ENCODE measurements at regions not wholly inside any gene's neighbourhood (a gene's known extent, or its start where the extent isn't known, plus 50 kb on each side); places are given as distances from the start of the nearest gene placed in this dataset.

- TF ChIP-seq EZH2 (IDR thresholded peaks at IDR 0.05; ENCODE audit: insufficient read depth, poor library complexity, severe bottlenecking) = no peak
- no peak for TF ChIP-seq EZH2phosphoT487 (IDR thresholded peaks at IDR 0.05; ENCODE audit: insufficient read depth, low read depth)
- no peak overlapping the region for H2AFZ ChIP-seq
- H3F3A ChIP-seq (ENCODE audit: insufficient read depth) = no peaks in the 10 kb centered on the region
- H3K27ac ChIP-seq = no peak overlapping the region
- in situ Hi-C loops (cut with MboI) = no loop called here
- no peak overlapping the region for H3K9ac ChIP-seq
- H3K9me3 ChIP-seq (ENCODE audit: low read depth) = no peaks in the 10 kb centered on the region
- WGBS, 2 experiments (ENCODE audit: low coverage in 1 of 2, low lambda C conversion rate in 2 of 2, missing lambda C conversion rate in 2 of 2) = 54 to 59% methylated on average over 7 to 17 of the region's 17 CpGs
- H3K4me2 ChIP-seq (ENCODE audit: unreplicated experiment) = no peak overlapping the region
- no peak for DNase-seq
- H3K36me3 ChIP-seq (ENCODE audit: low read depth) = no peaks in the 10 kb centered on the region
- H3K27me3 ChIP-seq (replicated peaks; ENCODE audit: insufficient read depth) = no peaks in the 10 kb centered on the region
- H3K4me1 ChIP-seq (ENCODE audit: insufficient read depth) = no peaks in the 10 kb centered on the region
- no peaks in the 10 kb centered on the region for H4K20me1 ChIP-seq (ENCODE audit: insufficient read depth)
- no peaks in the 10 kb centered on the region for H3K9me2 ChIP-seq (ENCODE audit: insufficient read depth)
- no peaks in the 10 kb centered on the region for H3K79me2 ChIP-seq (ENCODE audit: insufficient read depth)
- H3K4me3 ChIP-seq = no peak overlapping the region
These were observed 2026.5 kb downstream of the TP53TG3F start for GRCh38 chr16:35485915-35486314.

GRCh38 chr16:35492225-35492624, 2032.8 kb downstream of the TP53TG3F start:
- no peak for DNase-seq
- Histone ChIP-seq H3K79me2 (ENCODE audit: insufficient read depth) (no peaks in the 10 kb centered on the region), H3K9ac (no peak overlapping the region), H2AFZ (no peak overlapping the region), H3K4me3 (no peak overlapping the region), H3K27me3 (replicated peaks; ENCODE audit: insufficient read depth) (no peaks in the 10 kb centered on the region), H3K4me2 (ENCODE audit: unreplicated experiment) (no peak overlapping the region), H3K36me3 (ENCODE audit: low read depth) (no peaks in the 10 kb centered on the region), H4K20me1 (ENCODE audit: insufficient read depth) (no peaks in the 10 kb centered on the region), H3K27ac (no peak overlapping the region), H3K9me3 (ENCODE audit: low read depth) (no peaks in the 10 kb centered on the region), H3F3A (ENCODE audit: insufficient read depth) (no peaks in the 10 kb centered on the region), H3K9me2 (ENCODE audit: insufficient read depth) (no peaks in the 10 kb centered on the region), H3K4me1 (ENCODE audit: insufficient read depth) (no peaks in the 10 kb centered on the region)
- TF ChIP-seq EZH2phosphoT487 (IDR thresholded peaks at IDR 0.05; ENCODE audit: insufficient read depth, low read depth) (no peak), EZH2 (IDR thresholded peaks at IDR 0.05; ENCODE audit: insufficient read depth, poor library complexity, severe bottlenecking) (no peak)
- WGBS, 2 experiments (ENCODE audit: low coverage in 1 of 2, low lambda C conversion rate in 2 of 2, missing lambda C conversion rate in 2 of 2) = 38 to 45% methylated on average over 25 of the region's 28 CpGs
- in situ Hi-C loops (cut with MboI) = no loop called here

GRCh38 chr16:35497399-35497798, 2038.0 kb downstream of the TP53TG3F start:
- DNase-seq = no peak
- Histone ChIP-seq H3K79me2 (ENCODE audit: insufficient read depth) (no peaks in the 10 kb centered on the region), H3K4me3 (no peak overlapping the region), H3K9me2 (ENCODE audit: insufficient read depth) (no peaks in the 10 kb centered on the region), H3F3A (ENCODE audit: insufficient read depth) (no peaks in the 10 kb centered on the region), H3K9ac (no peak overlapping the region), H4K20me1 (ENCODE audit: insufficient read depth) (no peaks in the 10 kb centered on the region), H3K4me1 (ENCODE audit: insufficient read depth) (no peaks in the 10 kb centered on the region), H3K36me3 (ENCODE audit: low read depth) (no peaks in the 10 kb centered on the region), H3K27ac (no peak overlapping the region), H3K27me3 (replicated peaks; ENCODE audit: insufficient read depth) (no peaks in the 10 kb centered on the region), H2AFZ (no peak overlapping the region), H3K4me2 (ENCODE audit: unreplicated experiment) (no peak overlapping the region), H3K9me3 (ENCODE audit: low read depth) (no peaks in the 10 kb centered on the region)
- WGBS, 2 experiments (ENCODE audit: low coverage in 1 of 2, low lambda C conversion rate in 2 of 2, missing lambda C conversion rate in 2 of 2) = 6 to 29% methylated on average over 1 of the region's 1 CpG
- no peak for TF ChIP-seq EZH2phosphoT487 (IDR thresholded peaks at IDR 0.05; ENCODE audit: insufficient read depth, low read depth)
- TF ChIP-seq EZH2 (IDR thresholded peaks at IDR 0.05; ENCODE audit: insufficient read depth, poor library complexity, severe bottlenecking) = no peak
- in situ Hi-C loops (cut with MboI) = no loop called here

- Histone ChIP-seq H3K27me3 (replicated peaks; ENCODE audit: insufficient read depth) (no peaks in the 10 kb centered on the region), H3K9me2 (ENCODE audit: insufficient read depth) (no peaks in the 10 kb centered on the region), H3K4me1 (ENCODE audit: insufficient read depth) (no peaks in the 10 kb centered on the region), H2AFZ (no peak overlapping the region), H3K27ac (no peak overlapping the region), H3K9me3 (ENCODE audit: low read depth) (no peaks in the 10 kb centered on the region), H3K9ac (no peak overlapping the region), H3K36me3 (ENCODE audit: low read depth) (no peaks in the 10 kb centered on the region), H3K79me2 (ENCODE audit: insufficient read depth) (no peaks in the 10 kb centered on the region), H3K4me2 (ENCODE audit: unreplicated experiment) (no peak overlapping the region), H3K4me3 (no peak overlapping the region), H4K20me1 (ENCODE audit: insufficient read depth) (no peaks in the 10 kb centered on the region), H3F3A (ENCODE audit: insufficient read depth) (no peaks in the 10 kb centered on the region)
- no peak for DNase-seq
- TF ChIP-seq EZH2phosphoT487 (IDR thresholded peaks at IDR 0.05; ENCODE audit: insufficient read depth, low read depth) = no peak
- no peak for TF ChIP-seq EZH2 (IDR thresholded peaks at IDR 0.05; ENCODE audit: insufficient read depth, poor library complexity, severe bottlenecking)
- 34 to 41% methylated on average over 40 to 51 of the region's 51 CpGs for WGBS, 2 experiments (ENCODE audit: low coverage in 1 of 2, low lambda C conversion rate in 2 of 2, missing lambda C conversion rate in 2 of 2)
- in situ Hi-C loops (cut with MboI) = no loop called here
These were observed 2046.8 kb downstream of the TP53TG3F start for GRCh38 chr16:35506018-35506897.

Measured in GM23248 (cell line).